Fibroblast of upper back skin (primary cell): ENCODE measurements at regions not wholly inside any gene's neighbourhood (a gene's known extent, or its start where the extent isn't known, plus 50 kb on each side); places are given as distances from the start of the nearest gene placed in this dataset.

Source experiments
- DNase-seq: peaks from one replicate; pipeline ENCODE4 v3.0.0-alpha.2; 2013

GRCh38 chr6:79301290-79301689 lies 66.8 kb upstream of the HMGN3 start:
- DNase-seq = no peak

GRCh38 chr6:79296211-79296610 lies 61.7 kb upstream of the HMGN3 start:
- no peak for DNase-seq
